Chondrocyte (in vitro differentiated cells): ENCODE measurements at regions not wholly inside any gene's neighbourhood (a gene's known extent, or its start where the extent isn't known, plus 50 kb on each side); places are given as distances from the start of the nearest gene placed in this dataset.

Experiments
- DNase-seq: peaks from one replicate; pipeline ENCODE4 v3.0.0; 2021; ENCODE audit warnings: mixed read lengths, low spot score
- H3K27ac Mint-ChIP-seq: one replicate; pipeline ENCODE4 v1.8.0; 2021; ENCODE audit warnings: mild to moderate bottlenecking, moderate library complexity, mixed read lengths; ENCODE audit not compliant: unreplicated experiment
- H3K27me3 Mint-ChIP-seq: 2 replicates; pipeline ENCODE4 v1.8.0; 2021; ENCODE audit warnings: low read depth, mixed read lengths
- H3K36me3 Mint-ChIP-seq: 2 replicates; pipeline ENCODE4 v1.8.0; 2021; ENCODE audit warnings: low read depth, mixed read lengths
- H3K4me1 Mint-ChIP-seq: 2 replicates; pipeline ENCODE4 v1.8.0; 2021; ENCODE audit warnings: low read depth, mild to moderate bottlenecking, mixed read lengths
- H3K4me3 Mint-ChIP-seq: one replicate; pipeline ENCODE4 v1.8.0; 2021; ENCODE audit warnings: mild to moderate bottlenecking, moderate library complexity, mixed read lengths; ENCODE audit not compliant: unreplicated experiment
- H3K9me3 Mint-ChIP-seq: 2 replicates; pipeline ENCODE4 v1.8.0; 2021; ENCODE audit warnings: low read depth, mixed read lengths
- TF ChIP-seq, protein P1 (sequence below): fragments of 200-600 bp; sonication (generic); IDR thresholded peaks from 2 replicates; pipeline ENCODE4 v1.5.0; 2021; ENCODE audit warnings: antibody characterized with exemption, mild to moderate bottlenecking, moderate library complexity

DNA sequence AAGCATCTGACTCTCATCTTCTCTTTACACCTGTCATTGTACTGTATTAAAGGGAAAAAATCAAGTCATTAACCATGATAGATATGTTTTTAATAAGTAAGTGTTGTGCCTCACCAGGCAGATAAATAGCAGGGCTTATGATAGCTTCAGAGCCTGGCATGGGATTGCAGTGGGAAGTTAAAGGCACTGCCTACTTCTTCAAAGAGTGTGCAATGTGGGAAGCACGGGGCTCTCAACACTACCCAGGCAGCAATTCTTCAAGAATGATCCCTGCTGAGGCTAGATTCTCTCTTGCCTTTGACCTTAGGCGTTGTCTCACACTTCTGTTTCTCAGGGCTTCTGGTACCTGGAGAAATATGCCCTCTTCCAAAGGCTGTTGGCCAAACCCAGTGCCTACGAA, 297.3 kb downstream of the MAF start:
- H3K27me3 Mint-ChIP-seq, result peaks cover 28% of the 10 kb centered on the region

DNA sequence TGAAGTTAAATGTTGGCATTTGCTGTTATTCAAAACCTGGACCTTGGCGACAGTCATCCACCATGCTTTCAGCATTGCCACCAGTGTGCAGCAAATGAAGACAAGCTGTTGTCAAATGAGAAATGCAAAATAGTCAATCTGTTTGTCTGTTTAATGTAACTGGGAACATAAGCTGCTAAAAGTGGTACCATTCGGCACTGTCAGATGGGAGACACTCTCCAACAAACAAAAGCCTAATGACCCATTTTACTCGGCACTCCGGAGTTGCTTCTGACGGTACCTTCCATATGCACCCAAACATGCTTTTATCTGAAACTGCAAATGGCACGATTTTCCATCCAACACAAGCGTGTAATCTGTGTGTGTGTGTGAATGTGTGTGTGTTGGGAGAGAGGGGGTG, 297.8 kb downstream of the MAF start:
- H3K9me3 Mint-ChIP-seq, result no peaks in the 10 kb centered on the region
- H3K36me3 Mint-ChIP-seq, result no peaks in the 10 kb centered on the region
- H3K27me3 Mint-ChIP-seq, result peaks cover 28% of the 10 kb centered on the region

More for the DNA sequence above, 297.3 kb downstream of the MAF start:
- no peak for DNase-seq
- Mint-ChIP-seq H3K4me1 (no peaks in the 10 kb centered on the region), H3K9me3 (no peaks in the 10 kb centered on the region), H3K27ac (no peak overlapping the region), H3K36me3 (no peaks in the 10 kb centered on the region), H3K4me3 (no peak overlapping the region)
- TF ChIP-seq, protein P1, sequence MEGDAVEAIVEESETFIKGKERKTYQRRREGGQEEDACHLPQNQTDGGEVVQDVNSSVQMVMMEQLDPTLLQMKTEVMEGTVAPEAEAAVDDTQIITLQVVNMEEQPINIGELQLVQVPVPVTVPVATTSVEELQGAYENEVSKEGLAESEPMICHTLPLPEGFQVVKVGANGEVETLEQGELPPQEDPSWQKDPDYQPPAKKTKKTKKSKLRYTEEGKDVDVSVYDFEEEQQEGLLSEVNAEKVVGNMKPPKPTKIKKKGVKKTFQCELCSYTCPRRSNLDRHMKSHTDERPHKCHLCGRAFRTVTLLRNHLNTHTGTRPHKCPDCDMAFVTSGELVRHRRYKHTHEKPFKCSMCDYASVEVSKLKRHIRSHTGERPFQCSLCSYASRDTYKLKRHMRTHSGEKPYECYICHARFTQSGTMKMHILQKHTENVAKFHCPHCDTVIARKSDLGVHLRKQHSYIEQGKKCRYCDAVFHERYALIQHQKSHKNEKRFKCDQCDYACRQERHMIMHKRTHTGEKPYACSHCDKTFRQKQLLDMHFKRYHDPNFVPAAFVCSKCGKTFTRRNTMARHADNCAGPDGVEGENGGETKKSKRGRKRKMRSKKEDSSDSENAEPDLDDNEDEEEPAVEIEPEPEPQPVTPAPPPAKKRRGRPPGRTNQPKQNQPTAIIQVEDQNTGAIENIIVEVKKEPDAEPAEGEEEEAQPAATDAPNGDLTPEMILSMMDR, result no peak

DNA sequence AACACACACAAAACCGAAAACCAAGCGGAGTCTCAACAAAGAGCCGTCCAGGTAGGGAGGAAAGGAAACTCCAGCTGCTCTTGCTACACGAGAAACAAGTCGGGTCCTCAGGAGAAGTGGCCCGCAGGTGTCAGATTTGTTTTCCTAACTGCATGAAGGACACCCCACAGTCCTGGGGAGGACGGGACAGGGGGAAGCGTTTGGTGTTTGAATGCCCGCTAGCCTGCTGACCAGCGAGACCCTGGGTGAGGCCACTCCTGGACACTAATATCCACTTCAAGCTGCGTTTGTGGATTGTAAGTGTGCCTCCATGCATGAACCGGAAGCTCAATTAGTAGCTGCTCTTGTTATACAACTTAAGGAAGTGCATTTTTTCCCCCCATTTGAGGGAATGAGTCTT, 299.5 kb downstream of the MAF start:
- no peak for DNase-seq
- no peaks in the 10 kb centered on the region for H3K36me3 Mint-ChIP-seq
- no peaks in the 10 kb centered on the region for H3K9me3 Mint-ChIP-seq
- H3K4me1 Mint-ChIP-seq, result no peaks in the 10 kb centered on the region
- H3K27ac Mint-ChIP-seq, result no peak overlapping the region
- H3K4me3 Mint-ChIP-seq, result no peak overlapping the region
- TF ChIP-seq, protein P1, result no peak
- H3K27me3 Mint-ChIP-seq, result peaks cover 26% of the 10 kb centered on the region

More for the DNA sequence above, 297.8 kb downstream of the MAF start:
- Mint-ChIP-seq H3K4me1 (no peaks in the 10 kb centered on the region), H3K4me3 (no peak overlapping the region), H3K27ac (no peak overlapping the region)
- no peak for DNase-seq
- TF ChIP-seq, protein P1, result no peak

DNA sequence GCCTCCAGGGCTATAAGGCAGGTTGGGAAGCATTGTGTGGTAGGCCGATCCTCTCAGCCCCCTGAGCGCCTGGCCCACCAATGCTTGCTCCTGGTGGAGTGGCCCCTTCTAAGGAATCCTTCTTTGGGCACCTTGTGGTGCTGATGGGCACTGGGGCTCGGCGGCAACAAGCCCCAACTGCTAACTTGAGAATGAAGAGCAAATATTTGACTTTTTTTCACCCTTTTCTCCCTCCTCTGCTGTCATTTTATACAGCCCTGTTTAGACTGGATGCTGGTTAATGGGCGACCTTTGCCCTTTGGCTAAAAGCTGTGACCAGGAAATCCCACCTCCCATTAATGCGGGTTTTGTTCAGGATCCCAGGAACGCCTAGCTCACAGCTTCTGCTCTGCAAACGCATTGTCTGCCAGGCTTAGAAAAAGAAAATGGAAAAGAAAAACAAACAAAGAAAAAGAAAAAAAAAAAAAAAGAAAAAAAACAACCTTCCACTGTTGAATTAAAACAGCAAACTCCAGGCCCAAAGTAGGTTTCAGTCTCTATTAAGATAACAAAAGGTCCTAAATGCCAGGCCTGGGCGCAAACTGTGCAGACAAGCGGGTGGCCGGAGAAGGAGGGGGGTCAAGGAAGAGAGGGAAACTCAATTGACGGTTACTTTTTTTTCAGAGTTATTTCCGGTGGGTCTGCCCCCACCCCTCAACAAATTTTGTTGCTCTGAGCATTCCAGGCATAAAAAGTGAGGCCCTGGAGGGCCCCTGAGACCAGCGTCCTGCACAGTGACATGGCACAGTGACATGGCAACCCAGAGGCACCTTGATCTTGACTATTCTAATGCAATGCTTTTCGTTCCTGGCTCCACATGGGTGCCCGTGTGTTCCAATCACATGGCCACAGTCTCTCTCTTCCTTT, 301.4 kb downstream of the MAF start:
- H3K27me3 Mint-ChIP-seq, result peaks cover 18% of the 10 kb centered on the region
- no peak overlapping the region for H3K4me3 Mint-ChIP-seq
- H3K4me1 Mint-ChIP-seq, result no peaks in the 10 kb centered on the region
- H3K9me3 Mint-ChIP-seq, result no peaks in the 10 kb centered on the region
- DNase-seq, result no peak
- TF ChIP-seq, protein P1, result no peak
- no peak overlapping the region for H3K27ac Mint-ChIP-seq
- no peaks in the 10 kb centered on the region for H3K36me3 Mint-ChIP-seq

DNA sequence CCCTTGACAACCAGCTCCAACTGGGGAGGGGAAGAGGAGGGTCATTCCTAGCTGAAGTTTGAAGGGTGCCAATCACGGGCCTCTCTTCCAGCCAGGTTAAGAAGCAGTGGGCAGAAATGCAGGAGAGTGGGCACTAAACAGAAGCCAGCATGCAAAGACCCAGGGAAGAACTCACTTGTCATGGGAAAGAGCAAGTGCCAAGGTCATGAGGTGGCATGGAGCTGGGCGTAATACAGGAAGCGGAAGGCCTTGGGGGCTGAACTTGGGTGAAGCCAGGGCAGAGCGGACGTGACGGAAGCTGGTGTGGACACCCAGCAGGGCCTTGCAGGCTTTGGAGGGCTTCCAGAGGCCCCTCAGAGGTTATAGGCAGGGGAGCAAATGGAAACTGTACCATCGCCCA, 302.1 kb downstream of the MAF start:
- Mint-ChIP-seq H3K4me1 (no peaks in the 10 kb centered on the region), H3K36me3 (no peaks in the 10 kb centered on the region), H3K4me3 (no peak overlapping the region), H3K27me3 (peaks cover 17% of the 10 kb centered on the region), H3K9me3 (no peaks in the 10 kb centered on the region), H3K27ac (no peak overlapping the region)
- TF ChIP-seq, protein P1, result no peak
- no peak for DNase-seq
